Smooth muscle cell (in vitro differentiated cells): ENCODE measurements at regions not wholly inside any gene's neighbourhood (a gene's known extent, or its start where the extent isn't known, plus 50 kb on each side); places are given as distances from the start of the nearest gene placed in this dataset.

Experiments
- DNase-seq: peaks from one replicate; lab custom pipeline; 2025; ENCODE audit not compliant: unreplicated experiment; lab: John Stamatoyannopoulos, UW
- H2AFZ ChIP-seq: fragments of 200-600 bp; sonication (generic); 2 replicates; pipeline ENCODE4 v1.6.0; 2016; ENCODE audit warnings: antibody characterized with exemption, low read depth, mild to moderate bottlenecking
- H3F3A ChIP-seq: fragments of 200-600 bp; sonication (generic); 2 replicates; pipeline ENCODE4 v1.6.0; 2017; ENCODE audit warnings: antibody characterized with exemption, low read depth
- H3K27ac ChIP-seq: fragments of 200-600 bp; sonication (generic); 2 replicates; pipeline ENCODE4 v1.5.1; 2016; ENCODE audit warnings: low read depth, mild to moderate bottlenecking
- H3K27me3 ChIP-seq: fragments of 200-600 bp; sonication (generic); 2 replicates; pipeline ENCODE4 v1.6.1; 2016; ENCODE audit warnings: low read depth, mild to moderate bottlenecking
- H3K36me3 ChIP-seq: fragments of 200-600 bp; sonication (generic); 2 replicates; pipeline ENCODE4 v1.5.1; 2016; ENCODE audit warnings: low read depth
- H3K4me1 ChIP-seq: fragments of 200-600 bp; sonication (generic); 2 replicates; pipeline ENCODE4 v1.5.1; 2016; ENCODE audit warnings: low read depth
- H3K4me2 ChIP-seq: fragments of 200-600 bp; sonication (generic); 2 replicates; pipeline ENCODE4 v1.6.0; 2016; ENCODE audit warnings: mild to moderate bottlenecking
- H3K4me3 ChIP-seq: fragments of 200-600 bp; sonication (generic); 2 replicates; pipeline ENCODE4 v1.5.1; 2016; ENCODE audit warnings: mild to moderate bottlenecking
- H3K79me2 ChIP-seq: fragments of 200-600 bp; sonication (generic); 2 replicates; pipeline ENCODE4 v1.6.0; 2016; ENCODE audit warnings: low read depth, mild to moderate bottlenecking
- H3K9ac ChIP-seq: fragments of 200-600 bp; sonication (generic); 2 replicates; pipeline ENCODE4 v1.6.0; 2016; ENCODE audit warnings: low read depth
- H3K9me3 ChIP-seq: fragments of 200-600 bp; sonication (generic); replicated peaks from 2 replicates; pipeline ENCODE4 v1.5.1; 2016; ENCODE audit warnings: low read depth
- H4K20me1 ChIP-seq: fragments of 200-600 bp; sonication (generic); 2 replicates; pipeline ENCODE4 v1.6.0; 2016; ENCODE audit warnings: low read depth
- CTCF ChIP-seq: fragments of 200-600 bp; sonication (generic); IDR thresholded peaks from 2 replicates; pipeline ENCODE4 v1.5.1; 2017; ENCODE audit warnings: borderline replicate concordance, mild to moderate bottlenecking, antibody characterized with exemption; ENCODE audit not compliant: insufficient read depth, poor library complexity, severe bottlenecking
- WGBS: methylation state at CpG from one replicate; pipeline ENCODE4 v1.1.7; 2016; ENCODE audit warnings: low lambda C conversion rate; 5-methylcytosine and 5-hydroxymethylcytosine counted together

GRCh38 chrX:42220083-42220482 is 296.7 kb upstream of the CASK start:
- Histone ChIP-seq H3K79me2 (no peaks in the 10 kb centered on the region), H3K4me1 (no peaks in the 10 kb centered on the region), H3K4me3 (no peak overlapping the region), H3K36me3 (no peaks in the 10 kb centered on the region), H3F3A (no peaks in the 10 kb centered on the region), H2AFZ (no peak overlapping the region), H3K27ac (no peak overlapping the region), H4K20me1 (no peaks in the 10 kb centered on the region), H3K9ac (no peak overlapping the region), H3K27me3 (no peaks in the 10 kb centered on the region), H3K4me2 (no peak overlapping the region), H3K9me3 (no peaks in the 10 kb centered on the region)
- no peak for DNase-seq
- TF ChIP-seq CTCF, result no peak
- WGBS, result 81% methylated on average over 6 of the region's 6 CpGs

- Histone ChIP-seq H3K4me2 (no peak overlapping the region), H4K20me1 (no peaks in the 10 kb centered on the region), H3K4me3 (no peak overlapping the region), H3K36me3 (no peaks in the 10 kb centered on the region), H3K9me3 (no peaks in the 10 kb centered on the region), H2AFZ (no peak overlapping the region), H3K27me3 (no peaks in the 10 kb centered on the region), H3K4me1 (no peaks in the 10 kb centered on the region), H3K79me2 (no peaks in the 10 kb centered on the region), H3K9ac (no peak overlapping the region), H3K27ac (no peak overlapping the region), H3F3A (no peaks in the 10 kb centered on the region)
- no peak for DNase-seq
- no peak for TF ChIP-seq CTCF
Measured at GRCh38 chrX:42219231-42219630, 295.9 kb upstream of the CASK start.

- H3K4me3 ChIP-seq, result no peak overlapping the region
- no peak overlapping the region for H3K9ac ChIP-seq
- H2AFZ ChIP-seq, result no peak overlapping the region
- no peaks in the 10 kb centered on the region for H3K4me1 ChIP-seq
- H3K36me3 ChIP-seq, result no peaks in the 10 kb centered on the region
- H3K4me2 ChIP-seq, result no peak overlapping the region
- WGBS, result 79% methylated on average over 1 of the region's 1 CpG
- H4K20me1 ChIP-seq, result no peaks in the 10 kb centered on the region
- H3K27ac ChIP-seq, result no peak overlapping the region
- DNase-seq, result no peak
- H3K79me2 ChIP-seq, result no peaks in the 10 kb centered on the region
- TF ChIP-seq CTCF, result no peak
- H3F3A ChIP-seq, result no peaks in the 10 kb centered on the region
- no peaks in the 10 kb centered on the region for H3K27me3 ChIP-seq
- no peaks in the 10 kb centered on the region for H3K9me3 ChIP-seq
Measured at GRCh38 chrX:42195506-42195905, 272.2 kb upstream of the CASK start.

GRCh38 chrX:42189576-42189975 is 266.2 kb upstream of the CASK start:
- Histone ChIP-seq H2AFZ (no peak overlapping the region), H3K4me1 (no peaks in the 10 kb centered on the region), H3K27ac (no peak overlapping the region), H3F3A (no peaks in the 10 kb centered on the region), H3K36me3 (no peaks in the 10 kb centered on the region), H3K9me3 (no peaks in the 10 kb centered on the region), H3K79me2 (no peaks in the 10 kb centered on the region), H4K20me1 (no peaks in the 10 kb centered on the region), H3K27me3 (no peaks in the 10 kb centered on the region), H3K4me2 (no peak overlapping the region), H3K9ac (no peak overlapping the region), H3K4me3 (no peak overlapping the region)
- no peak for DNase-seq
- no peak for TF ChIP-seq CTCF
- WGBS, result 84% methylated on average over 4 of the region's 4 CpGs
